Pancreas (tissue), 10 donors: ENCODE measurements at regions not wholly inside any gene's neighbourhood (a gene's known extent, or its start where the extent isn't known, plus 50 kb on each side); places are given as distances from the start of the nearest gene placed in this dataset.
"Not testable (repeated sequence)": the region's sequence is repeated elsewhere in the genome, so short reads cannot be mapped to it uniquely, and the experiment has no call there.

Experiments
- ATAC-seq, 4 donors: fragments of 200-7000 bp; cut with Tn5 transposase; one replicate each; pipeline versions ENCODE4 v1.8.0 to v1.9.1; 2020; ENCODE audit warnings: mild to moderate bottlenecking in 4 of 4, moderate library complexity in 4 of 4
- DNase-seq, 6 donors: peaks; one replicate each; pipeline ENCODE4 v3.0.0-alpha.2; 2020
- FAIRE-seq: peaks from 2 replicates; lab custom pipeline; 2012; peaks lifted over from hg19 to GRCh38; lab: Jason Lieb, UNC
- H3K27ac ChIP-seq, 4 donors: fragments of 200-600 bp; sonication (generic); 1 replicate in 3 of 4; 2 replicates in 1 of 4; pipeline versions ENCODE4 v1.5.0 to v1.8.0; 2020
- H3K27me3 ChIP-seq, 4 donors: fragments of 200-600 bp; one replicate each; pipeline ENCODE4 v1.8.0; 2021
- H3K36me3 ChIP-seq, 3 donors: fragments of 200-600 bp; sonication (generic) in 1 of 3; one replicate each; pipeline versions ENCODE4 v1.5.0 to v1.8.0; 2020 to 2021
- H3K4me1 ChIP-seq, 3 donors: fragments of 200-600 bp; one replicate each; pipeline ENCODE4 v1.8.0; 2021
- H3K4me3 ChIP-seq, 4 donors: fragments of 200-600 bp; sonication (generic) in 2 of 4; one replicate each; pipeline versions ENCODE4 v1.5.0 to v1.8.0; 2020 to 2021
- H3K9me3 ChIP-seq, 4 donors: fragments of 200-600 bp; one replicate each; pipeline ENCODE4 v1.8.0; 2021
- WGBS, 2 donors: extraction: QIAGEN DNeasy Blood & Tissue Kit; methylation state at CpG; one replicate each; pipeline ENCODE4 v1.1.7; 2013; 5-methylcytosine and 5-hydroxymethylcytosine counted together
- intact Hi-C, 3 donors: fragments of 100-400 bp; cut with DNase I; formaldehyde crosslinking; loops; one replicate each; pipeline versions ENCODE4 v1.11.1 to v1.14.2; 2022
- TF ChIP-seq, protein P1 (sequence below), 4 donors: fragments of 200-600 bp; sonication (generic) in 3 of 4; IDR thresholded peaks; one replicate each; pipeline versions ENCODE4 v1.5.0 to v1.8.0; 2021; ENCODE audit warnings: antibody characterized with exemption in 4 of 4
- donor health status: healthy with polysubstance abuse.
- donor health status: DM: no; HTN: no; CAD: no; lungs with moderate emphysema.
- donor health status: DM: no; HTN: no; CAD: no.
- donor health status: control.
- donor health status: control.
- donor health status: Bipolar disorder and iron deficiency.
- donor health status: DM: yes; HTN: yes; CAD: no.
- donor health status: DM: no; HTN: no; CAD: no.
- donor health status: DM: no; HTN: no; CAD: no.
- donor health status: DM: yes; HTN: yes; CAD: no.

DNA sequence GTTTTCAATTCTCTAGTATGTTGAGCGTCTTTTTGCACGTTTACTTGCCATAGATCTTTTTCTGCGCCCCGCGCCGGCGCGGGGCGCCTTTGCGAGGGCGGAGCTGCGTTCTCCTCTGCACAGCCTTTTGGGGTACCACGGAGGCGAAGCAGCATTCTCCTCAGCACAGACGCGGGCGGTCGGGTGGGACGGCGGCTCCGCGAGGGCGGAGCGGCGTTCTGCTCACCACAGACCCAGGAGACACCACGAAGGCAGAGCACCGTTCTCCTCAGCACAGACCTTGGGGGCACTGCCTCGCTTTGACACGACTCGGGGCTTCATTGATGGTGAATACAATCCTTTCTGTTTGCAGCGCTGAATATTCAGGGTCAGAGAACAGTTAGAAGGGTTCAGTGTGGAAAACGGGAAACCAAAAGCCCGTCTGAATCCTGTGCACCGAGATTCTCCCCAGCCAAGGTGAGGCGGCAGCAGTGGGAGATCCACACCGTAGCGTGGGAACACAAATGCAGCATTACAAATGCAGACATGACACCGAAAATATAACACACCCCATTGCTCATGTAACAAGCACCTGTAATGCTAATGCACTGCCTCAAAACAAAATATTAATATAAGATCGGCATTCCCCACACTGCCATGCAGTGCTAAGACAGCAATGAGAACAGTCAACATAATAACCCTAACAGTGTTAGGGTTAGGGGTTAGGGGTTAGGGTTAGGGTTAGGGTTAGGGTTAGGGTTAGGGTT, 190.7 kb upstream of the VIPR2 start:
- DNase-seq (peak in 4 of 6 donors; percentile 13 to 52 (median 28)), ATAC-seq (peak; percentile 36 to 63 (median 56))
- WGBS, 2 donors = 77 to 92% methylated on average over 38 to 39 of the region's 39 CpGs
- H3K27ac ChIP-seq, H3K27me3 ChIP-seq, FAIRE-seq, intact Hi-C loops, H3K4me1 ChIP-seq, H3K4me3 ChIP-seq, H3K36me3 ChIP-seq, H3K9me3 ChIP-seq: not testable (repeated sequence)

DNA sequence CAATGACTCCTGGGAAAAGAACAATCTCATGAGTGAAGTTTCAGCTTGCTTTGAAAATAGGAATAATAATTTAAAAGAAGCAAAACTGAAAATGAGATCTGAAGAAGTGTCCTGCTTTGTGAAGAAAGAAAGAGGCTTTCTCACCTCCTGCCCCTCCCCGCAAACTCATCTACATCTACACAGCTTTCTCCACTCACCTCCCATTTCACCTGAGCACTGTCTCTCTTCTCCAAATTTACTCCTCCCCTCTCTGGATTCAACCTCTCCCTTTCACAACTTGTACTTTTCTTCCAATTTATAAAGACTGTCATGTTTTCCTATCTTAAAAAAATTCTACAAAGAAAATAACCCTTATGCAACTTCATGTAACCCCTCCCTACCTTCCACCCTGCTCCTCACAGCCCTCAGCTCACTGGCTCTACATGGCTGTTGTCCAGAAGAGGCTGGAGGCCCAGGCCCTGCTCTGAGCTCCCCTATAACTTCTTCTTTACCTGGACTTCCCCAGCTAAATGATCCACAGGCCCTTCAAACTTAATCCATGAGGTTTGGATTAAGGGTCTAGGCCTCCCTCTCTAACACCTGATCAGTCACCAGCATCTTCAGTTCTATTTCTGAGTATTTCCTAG, 188.3 kb upstream of the VIPR2 start:
- intact Hi-C loops, H3K4me3 ChIP-seq, H3K4me1 ChIP-seq, H3K9me3 ChIP-seq, H3K27ac ChIP-seq, FAIRE-seq, H3K27me3 ChIP-seq, H3K36me3 ChIP-seq, DNase-seq: not testable (repeated sequence)
- peak in 2 of 4 donors; percentile 28 to 41 for ATAC-seq
- WGBS, 2 donors = 89 to 92% methylated on average over 1 of the region's 1 CpG

DNA sequence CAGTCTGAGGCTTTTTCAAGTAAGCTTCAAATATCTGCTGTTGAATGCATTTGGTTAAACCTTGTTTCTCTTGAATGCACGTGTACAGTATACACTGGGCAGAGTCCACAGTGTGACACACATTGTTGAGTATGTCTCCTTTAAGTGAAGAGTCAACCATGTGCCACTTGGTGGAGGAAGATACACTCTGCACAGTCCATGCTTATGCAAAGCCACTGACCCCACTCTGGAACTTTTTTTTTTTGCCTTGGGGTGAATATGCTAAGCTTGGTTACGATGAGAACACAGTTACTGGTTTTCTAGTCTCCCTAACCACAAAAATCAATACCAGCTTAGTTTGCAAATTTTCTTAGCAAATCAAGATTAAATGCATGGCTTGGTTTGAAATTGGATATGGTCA, 186.8 kb upstream of the VIPR2 start:
- no peak for ATAC-seq
- Histone ChIP-seq H3K4me1 (no peaks in the 10 kb centered on the region), H3K36me3 (no peaks in the 10 kb centered on the region), H3K4me3 (no peak overlapping the region), H3K27me3 (no peaks in the 10 kb centered on the region), H3K9me3 (no peaks in the 10 kb centered on the region), H3K27ac (no peak overlapping the region)
- WGBS, 2 donors = 55 to 60% methylated on average over 2 of the region's 2 CpGs
- no peak for FAIRE-seq
- TF ChIP-seq, protein P1, sequence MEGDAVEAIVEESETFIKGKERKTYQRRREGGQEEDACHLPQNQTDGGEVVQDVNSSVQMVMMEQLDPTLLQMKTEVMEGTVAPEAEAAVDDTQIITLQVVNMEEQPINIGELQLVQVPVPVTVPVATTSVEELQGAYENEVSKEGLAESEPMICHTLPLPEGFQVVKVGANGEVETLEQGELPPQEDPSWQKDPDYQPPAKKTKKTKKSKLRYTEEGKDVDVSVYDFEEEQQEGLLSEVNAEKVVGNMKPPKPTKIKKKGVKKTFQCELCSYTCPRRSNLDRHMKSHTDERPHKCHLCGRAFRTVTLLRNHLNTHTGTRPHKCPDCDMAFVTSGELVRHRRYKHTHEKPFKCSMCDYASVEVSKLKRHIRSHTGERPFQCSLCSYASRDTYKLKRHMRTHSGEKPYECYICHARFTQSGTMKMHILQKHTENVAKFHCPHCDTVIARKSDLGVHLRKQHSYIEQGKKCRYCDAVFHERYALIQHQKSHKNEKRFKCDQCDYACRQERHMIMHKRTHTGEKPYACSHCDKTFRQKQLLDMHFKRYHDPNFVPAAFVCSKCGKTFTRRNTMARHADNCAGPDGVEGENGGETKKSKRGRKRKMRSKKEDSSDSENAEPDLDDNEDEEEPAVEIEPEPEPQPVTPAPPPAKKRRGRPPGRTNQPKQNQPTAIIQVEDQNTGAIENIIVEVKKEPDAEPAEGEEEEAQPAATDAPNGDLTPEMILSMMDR (IDR thresholded peaks at IDR 0.05) = no peak
- intact Hi-C loops = no loop called here
- DNase-seq = no peak

DNA sequence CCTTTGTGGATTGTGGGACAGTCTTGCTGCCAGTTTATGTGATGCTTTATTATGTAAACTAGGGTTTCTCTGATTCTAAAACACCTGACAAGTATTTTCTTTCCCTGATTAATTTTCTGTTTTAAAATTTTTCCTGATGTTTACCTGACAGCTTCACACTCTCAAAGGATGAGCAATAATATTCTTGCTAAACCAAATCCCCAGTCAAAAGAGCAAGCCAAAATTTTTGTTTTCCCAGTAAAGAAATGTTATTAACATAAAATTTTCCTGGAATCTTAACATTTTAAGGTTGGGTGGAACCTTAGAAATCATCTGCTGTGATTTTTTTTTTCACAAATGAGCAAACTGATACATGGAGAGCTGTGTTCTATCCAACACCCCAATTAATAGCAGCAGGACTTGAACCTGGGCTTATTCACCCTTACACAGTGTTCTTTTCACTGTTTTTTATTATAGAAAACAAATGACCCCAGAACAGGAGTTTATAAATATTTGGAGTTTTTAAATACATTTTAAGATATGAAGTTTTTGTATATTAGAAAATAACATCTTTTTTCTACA, 185.2 kb upstream of the VIPR2 start:
- TF ChIP-seq, protein P1 (IDR thresholded peaks at IDR 0.05) = no peak
- DNase-seq (no peak), FAIRE-seq (no peak), ATAC-seq (no peak)
- Histone ChIP-seq H3K27me3 (no peaks in the 10 kb centered on the region), H3K4me1 (no peaks in the 10 kb centered on the region), H3K9me3 (no peaks in the 10 kb centered on the region), H3K4me3 (no peak overlapping the region), H3K36me3 (no peaks in the 10 kb centered on the region), H3K27ac (no peak overlapping the region)
- intact Hi-C loops = no loop called here

DNA sequence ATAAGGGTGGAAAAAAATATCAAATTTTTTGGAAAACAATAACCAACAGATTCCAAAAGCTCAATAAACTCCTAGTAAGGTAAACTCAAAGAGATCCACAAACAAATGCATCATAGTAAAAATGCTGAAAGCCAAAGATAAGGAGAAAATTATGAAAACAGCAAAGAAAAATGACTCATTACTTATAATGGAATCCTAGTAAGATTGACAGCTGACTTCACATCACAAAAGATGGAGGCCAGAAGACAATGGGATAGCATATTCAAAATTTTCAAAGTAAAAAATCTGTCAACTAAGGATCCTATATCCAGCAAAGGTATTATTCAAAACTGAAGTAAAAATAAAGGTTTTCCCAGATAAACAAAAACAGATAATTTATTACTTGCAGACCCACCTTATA, 183.4 kb upstream of the VIPR2 start:
- Histone ChIP-seq H3K4me3 (no peak overlapping the region), H3K9me3 (no peaks in the 10 kb centered on the region), H3K36me3 (no peaks in the 10 kb centered on the region), H3K27ac (no peak overlapping the region), H3K4me1 (no peaks in the 10 kb centered on the region), H3K27me3 (no peaks in the 10 kb centered on the region)
- ATAC-seq = no peak
- no peak for DNase-seq
- FAIRE-seq = no peak
- TF ChIP-seq, protein P1 (IDR thresholded peaks at IDR 0.05) = no peak
- intact Hi-C loops = no loop called here

DNA sequence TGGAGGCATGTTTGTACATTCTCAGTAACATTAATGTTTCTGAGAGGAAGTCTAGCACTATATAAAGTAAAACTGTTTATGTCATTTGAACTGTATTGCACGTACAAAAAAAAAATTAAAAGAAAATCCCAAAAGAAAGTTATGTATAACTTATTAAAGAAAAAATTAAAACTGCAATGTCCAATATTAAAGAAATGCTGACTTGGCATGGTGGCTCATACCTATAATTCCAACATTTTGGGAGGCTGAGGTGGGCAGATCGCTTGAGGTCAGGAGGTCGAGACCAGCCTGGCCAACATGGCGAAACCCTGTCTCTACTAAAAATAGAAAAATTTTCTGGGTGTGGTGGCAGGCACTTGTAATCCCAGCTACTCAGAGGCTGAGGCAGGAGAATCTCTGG, 178.7 kb upstream of the VIPR2 start:
- no peak overlapping the region for H3K4me3 ChIP-seq
- intact Hi-C loops = no loop called here
- TF ChIP-seq, protein P1 (IDR thresholded peaks at IDR 0.05) = no peak
- H3K27me3 ChIP-seq = no peaks in the 10 kb centered on the region
- DNase-seq (no peak), FAIRE-seq (no peak), ATAC-seq (no peak)
- no peaks in the 10 kb centered on the region for H3K36me3 ChIP-seq
- peaks cover 0 to 4% (median 0%) of the 10 kb centered on the region in 3 donors for H3K4me1 ChIP-seq
- WGBS, 2 donors = 84% methylated on average over 4 of the region's 4 CpGs
- no peak overlapping the region for H3K27ac ChIP-seq
- H3K9me3 ChIP-seq = no peaks in the 10 kb centered on the region
